Hypothalamus (tissue), 51 donors: ENCODE measurements at regions not wholly inside any gene's neighbourhood (a gene's known extent, or its start where the extent isn't known, plus 50 kb on each side); places are given as distances from the start of the nearest gene placed in this dataset.

Experiments used
- DNase-seq, 51 donors: peaks; one replicate each; lab custom pipeline; 2025; lab: John Stamatoyannopoulos, UW

DNA sequence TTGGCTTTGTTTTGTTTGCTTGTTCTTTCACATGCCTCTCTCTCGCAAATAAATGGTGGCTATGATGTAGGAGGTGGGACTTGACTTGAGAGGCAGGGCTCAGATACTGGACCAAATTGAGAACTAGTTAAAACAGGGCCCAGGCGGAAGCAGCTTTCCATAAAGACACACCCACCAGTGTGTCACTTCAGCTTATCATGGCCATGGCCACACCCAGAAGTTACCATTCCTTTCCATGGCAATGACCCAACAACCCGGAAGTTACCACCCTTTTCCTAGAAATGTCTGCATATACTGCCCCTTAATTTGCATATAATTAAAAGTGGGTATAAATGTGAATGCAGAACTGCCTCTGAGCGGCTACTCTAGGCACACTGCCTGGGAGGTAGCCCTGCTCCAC, 62.6 kb upstream of the CNTN4 start:
- no peak for DNase-seq

DNA sequence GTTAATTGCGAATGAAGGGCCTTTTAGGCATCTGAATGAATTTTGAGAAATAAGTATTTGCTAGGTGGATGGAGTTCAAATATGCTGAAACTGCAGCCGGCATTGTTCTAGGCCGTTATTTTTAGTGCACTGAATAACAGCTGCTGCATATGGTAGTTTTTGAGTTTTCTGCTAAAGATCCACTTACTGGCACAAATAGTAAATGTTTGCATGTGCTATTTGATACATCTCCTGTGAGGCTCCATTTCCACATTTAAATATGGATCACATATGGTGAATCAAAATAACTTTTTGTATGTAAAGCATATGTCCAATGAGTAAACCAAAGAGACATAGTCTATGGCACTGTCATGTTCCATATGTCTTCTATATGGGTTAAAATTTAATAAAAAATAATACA, 56.7 kb upstream of the CNTN4 start:
- no peak for DNase-seq
